NCI-H82 (cell line): ENCODE measurements at regions not wholly inside any gene's neighbourhood (a gene's known extent, or its start where the extent isn't known, plus 50 kb on each side); places are given as distances from the start of the nearest gene placed in this dataset.

Source experiments
- DNase-seq: peaks from one replicate; lab custom pipeline; 2025; lab: John Stamatoyannopoulos, UW

GRCh38 chr7:51792796-51793195, 476.2 kb upstream of the COBL start:
- no peak for DNase-seq

GRCh38 chr7:51789489-51789888, 472.9 kb upstream of the COBL start:
- DNase-seq, result peak; percentile 27

GRCh38 chr7:51786284-51786683, 469.7 kb upstream of the COBL start:
- DNase-seq, result no peak

- DNase-seq, result no peak
Measured at GRCh38 chr7:51785876-51786275, 469.3 kb upstream of the COBL start.

GRCh38 chr7:51785171-51785570, 468.6 kb upstream of the COBL start:
- DNase-seq, result no peak

- DNase-seq, result no peak
Measured at GRCh38 chr7:51783241-51783640, 466.6 kb upstream of the COBL start.

GRCh38 chr7:51778121-51778520, 461.5 kb upstream of the COBL start:
- no peak for DNase-seq

- no peak for DNase-seq
Measured at GRCh38 chr7:51774178-51774577, 457.6 kb upstream of the COBL start.

GRCh38 chr7:51772190-51772589, 455.6 kb upstream of the COBL start:
- no peak for DNase-seq

GRCh38 chr7:51764976-51765375, 448.4 kb upstream of the COBL start:
- no peak for DNase-seq

GRCh38 chr7:51759985-51760384, 443.4 kb upstream of the COBL start:
- no peak for DNase-seq

- no peak for DNase-seq
Measured at GRCh38 chr7:51757960-51758359, 441.4 kb upstream of the COBL start.

- DNase-seq, result peak; percentile 24
Measured at GRCh38 chr7:51732951-51733350, 416.3 kb upstream of the COBL start.

- no peak for DNase-seq
Measured at GRCh38 chr7:51732116-51732515, 415.5 kb upstream of the COBL start.

- DNase-seq, result no peak
Measured at GRCh38 chr7:51731075-51731474, 414.5 kb upstream of the COBL start.

GRCh38 chr7:51727441-51727840, 410.8 kb upstream of the COBL start:
- no peak for DNase-seq

- peak; percentile 25 for DNase-seq
Measured at GRCh38 chr7:51706851-51707250, 390.2 kb upstream of the COBL start.

- DNase-seq, result no peak
Measured at GRCh38 chr7:51705701-51706100, 389.1 kb upstream of the COBL start.

- DNase-seq, result no peak
Measured at GRCh38 chr7:51702673-51703072, 386.1 kb upstream of the COBL start.

- no peak for DNase-seq
Measured at GRCh38 chr7:51701935-51702334, 385.3 kb upstream of the COBL start.

GRCh38 chr7:51700593-51701215, 384.1 kb upstream of the COBL start:
- peak; percentile 47 for DNase-seq

- DNase-seq, result no peak
Measured at GRCh38 chr7:51693258-51693657, 376.6 kb upstream of the COBL start.

GRCh38 chr7:51689547-51689946, 372.9 kb upstream of the COBL start:
- DNase-seq, result no peak

GRCh38 chr7:51685794-51686193, 369.2 kb upstream of the COBL start:
- no peak for DNase-seq
